HG02970 (cell line): ENCODE measurements at regions not wholly inside any gene's neighbourhood (a gene's known extent, or its start where the extent isn't known, plus 50 kb on each side); places are given as distances from the start of the nearest gene placed in this dataset.

Experiments
- ATAC-seq: cut with Tn5 transposase; IDR thresholded peaks from one replicate; pipeline ENCODE4 v1.9.1; 2021; ENCODE audit warnings: mild to moderate bottlenecking, moderate library complexity, moderate number of reproducible peaks; ENCODE audit not compliant: unreplicated experiment, low FRiP score

DNA sequence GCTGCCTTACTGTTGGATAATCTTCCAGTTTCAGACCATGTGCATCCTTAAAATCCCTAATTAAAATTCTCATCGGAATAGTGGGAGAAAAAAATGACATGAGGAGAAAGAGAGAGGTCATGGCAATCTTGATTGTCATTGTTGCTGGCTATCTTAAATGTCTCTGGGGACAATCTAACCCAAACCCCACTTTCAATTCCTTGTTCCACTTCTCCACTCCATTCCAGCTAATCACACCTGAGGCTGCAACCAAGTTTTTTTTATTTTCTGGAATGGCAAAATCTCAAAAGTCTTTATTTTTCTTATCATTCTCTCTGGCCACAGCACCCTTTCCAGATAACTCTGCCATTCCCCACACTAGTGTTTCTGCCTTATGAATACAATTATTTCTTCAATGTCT, 171.9 kb upstream of the RASA1 start:
- no peak for ATAC-seq

- no peak for ATAC-seq
These were observed 170.0 kb upstream of the RASA1 start for GRCh38 chr5:87097664-87098063.

GRCh38 chr5:87099291-87099839, 168.3 kb upstream of the RASA1 start:
- no peak for ATAC-seq

DNA sequence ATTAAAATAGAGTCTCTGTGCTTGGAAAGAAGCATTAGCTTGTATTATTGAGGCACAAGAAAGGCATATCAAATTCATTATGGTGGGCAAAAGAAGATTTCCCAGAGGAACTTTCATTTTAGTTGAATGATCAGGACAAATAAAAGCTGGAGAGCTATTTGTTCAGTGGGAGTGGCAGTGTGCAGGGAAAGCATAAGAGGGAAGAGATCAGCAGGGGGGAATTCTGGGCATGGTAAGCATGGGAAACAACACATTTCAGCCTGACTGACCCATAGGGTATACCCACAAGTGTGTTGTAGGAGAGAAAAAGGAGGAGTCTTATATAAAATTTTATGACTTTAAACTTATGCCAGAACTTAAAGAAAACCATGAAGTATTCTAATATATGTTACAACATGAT, 167.7 kb upstream of the RASA1 start:
- no peak for ATAC-seq

GRCh38 chr5:87101321-87101720, 166.4 kb upstream of the RASA1 start:
- no peak for ATAC-seq

- no peak for ATAC-seq
These were observed 164.8 kb upstream of the RASA1 start for GRCh38 chr5:87102841-87103240.

GRCh38 chr5:87103616-87104287, 163.9 kb upstream of the RASA1 start:
- ATAC-seq, result peak; percentile 85

- no peak for ATAC-seq
These were observed 162.1 kb upstream of the RASA1 start for GRCh38 chr5:87105577-87105976.

- ATAC-seq, result no peak
These were observed 157.9 kb upstream of the RASA1 start for GRCh38 chr5:87109746-87110145.

DNA sequence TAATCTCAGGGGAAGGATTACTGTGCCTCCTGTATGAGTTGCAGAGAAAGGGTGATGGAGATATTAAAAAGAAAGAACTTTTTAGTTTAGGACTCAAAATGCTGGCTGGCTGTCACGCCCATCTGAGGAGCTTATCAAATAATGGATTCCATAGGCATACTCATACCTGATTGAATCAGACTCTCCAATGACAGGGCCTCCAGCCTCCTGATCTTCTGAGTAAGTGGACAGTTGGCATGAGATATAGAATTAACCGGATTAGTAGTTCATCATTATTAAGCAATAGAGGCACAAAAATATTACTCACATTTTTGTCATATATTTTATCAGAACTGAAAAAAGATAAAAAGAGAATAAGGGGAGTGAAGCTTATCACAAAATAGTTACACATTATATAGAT, 157.0 kb upstream of the RASA1 start:
- ATAC-seq, result no peak

- no peak for ATAC-seq
These were observed 153.8 kb upstream of the RASA1 start for GRCh38 chr5:87113861-87114260.

DNA sequence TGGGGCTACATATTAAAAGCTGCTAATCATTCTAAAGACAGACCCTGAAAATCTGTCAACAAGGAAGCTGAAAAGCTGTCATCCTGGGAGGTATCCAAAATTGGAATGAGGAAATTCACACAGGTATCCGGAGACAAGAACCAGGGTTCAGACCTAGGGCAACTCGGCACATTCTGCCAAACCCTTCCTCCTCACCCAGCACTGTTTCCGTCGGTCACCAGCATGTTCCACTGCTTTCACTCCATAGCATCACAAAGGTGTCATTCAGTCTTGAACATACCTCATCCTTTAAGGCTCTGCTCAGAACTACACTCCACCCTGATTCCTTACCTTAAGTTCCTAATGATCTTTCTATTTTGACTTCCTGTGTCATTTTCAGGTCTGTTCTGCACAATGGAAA, 153.1 kb upstream of the RASA1 start:
- ATAC-seq, result no peak

GRCh38 chr5:87115839-87116364, 151.8 kb upstream of the RASA1 start:
- no peak for ATAC-seq

DNA sequence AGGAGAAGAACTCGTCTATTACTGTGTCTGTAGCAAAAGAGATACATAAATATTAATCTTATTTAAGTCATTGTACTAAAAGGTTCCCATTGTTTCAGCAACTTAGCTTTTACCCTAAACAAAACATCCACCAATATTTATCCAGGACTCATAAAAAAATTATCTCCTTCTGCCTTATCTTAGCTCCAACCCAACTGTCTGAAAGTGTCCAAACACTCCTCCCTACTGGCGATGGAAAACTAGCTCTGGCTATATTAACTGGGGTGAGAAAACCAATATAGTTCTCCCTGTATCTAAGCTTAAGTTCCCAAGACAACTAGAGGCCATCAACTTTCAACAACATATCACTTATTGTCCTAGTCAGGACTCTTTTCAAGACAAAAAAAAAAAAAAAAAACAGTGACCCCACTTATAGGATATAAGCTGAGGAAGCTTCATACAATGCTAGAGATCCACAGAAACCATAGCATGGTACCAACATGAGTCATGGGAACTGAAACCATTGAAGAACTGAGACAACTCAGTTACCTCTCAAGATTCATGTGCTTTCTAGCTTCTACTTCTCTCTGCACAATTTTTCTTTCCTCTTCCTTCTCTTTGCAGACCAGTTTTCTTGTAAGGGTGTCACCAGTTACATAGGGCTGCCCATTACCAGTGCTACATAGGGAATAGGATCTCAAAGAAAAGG, 150.7 kb upstream of the RASA1 start:
- peak; percentile 83 for ATAC-seq

- ATAC-seq, result no peak
These were observed 148.1 kb upstream of the RASA1 start for GRCh38 chr5:87119588-87119987.

DNA sequence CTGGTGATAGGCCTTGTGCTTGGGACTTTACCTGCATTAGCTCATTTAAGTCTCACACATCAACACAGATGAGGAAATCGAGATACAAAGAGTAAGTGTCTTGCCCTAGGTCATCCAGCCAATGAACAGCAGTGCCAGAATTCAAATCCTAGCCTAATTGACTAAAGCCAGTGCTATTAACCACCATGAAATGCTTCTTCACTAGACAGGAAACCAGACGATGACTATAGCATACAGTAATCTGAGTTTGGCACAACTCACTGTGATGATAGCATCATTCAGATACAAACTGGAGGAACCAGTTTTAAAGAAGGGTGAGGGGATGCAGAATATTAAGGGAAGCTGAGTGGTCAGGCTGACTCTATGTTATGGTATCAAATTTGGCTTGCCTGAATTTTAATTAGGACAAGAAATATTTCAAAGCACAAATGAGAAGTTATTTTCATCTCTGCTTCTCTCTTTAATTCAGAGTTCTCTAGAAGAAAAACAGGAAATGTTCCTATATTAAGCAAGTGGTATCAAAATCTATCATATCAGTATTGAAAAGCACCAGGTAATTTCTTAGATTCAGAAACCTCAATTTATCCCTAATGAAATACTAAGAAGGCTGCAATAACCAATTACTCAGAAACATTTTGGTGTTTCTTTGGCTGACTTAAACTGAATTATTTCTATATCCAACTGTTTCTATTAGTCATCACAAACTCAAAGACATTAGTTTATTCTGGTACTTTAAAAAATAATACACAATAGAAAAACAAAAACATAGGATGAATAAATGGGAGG, 147.0 kb upstream of the RASA1 start:
- no peak for ATAC-seq

DNA sequence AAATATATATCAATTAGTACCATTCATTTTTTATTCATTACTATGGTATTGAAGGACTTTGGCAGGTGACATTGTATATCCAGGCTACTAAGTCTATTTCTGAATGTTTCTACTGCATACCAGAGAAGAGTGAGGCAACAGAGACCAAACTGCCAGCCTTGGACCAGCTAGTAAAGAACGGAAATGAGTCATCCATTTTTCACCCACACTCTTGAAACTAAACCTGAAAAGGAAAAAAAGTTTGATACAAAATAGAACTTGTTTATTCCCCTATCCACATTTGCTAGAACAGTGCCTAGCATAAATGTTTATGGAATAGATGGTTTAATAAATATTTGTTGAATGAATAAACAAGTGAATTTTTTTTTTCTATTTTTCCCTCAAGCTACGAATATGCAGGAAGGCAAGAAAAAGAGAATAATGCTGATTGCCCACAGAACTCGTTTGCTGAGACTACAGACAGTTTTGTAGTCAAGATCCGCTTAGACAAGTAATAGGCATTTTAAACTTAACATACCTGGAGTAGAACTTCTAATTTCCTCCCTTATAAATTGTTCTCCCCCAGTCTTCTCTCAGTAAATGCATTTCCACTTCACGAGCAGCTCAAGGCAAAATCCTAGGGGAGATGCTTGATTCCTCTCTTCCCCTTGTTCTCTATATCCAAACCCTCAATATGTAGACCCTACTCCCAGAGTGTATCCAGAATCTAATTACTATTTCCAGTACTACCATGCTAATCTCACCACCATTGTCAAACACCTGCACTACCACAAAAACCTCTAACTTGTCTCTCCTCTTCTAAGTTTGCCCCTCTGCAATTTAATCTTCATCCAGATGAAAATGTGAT, 146.2 kb upstream of the RASA1 start:
- peak; percentile 63 for ATAC-seq

- no peak for ATAC-seq
These were observed 145.3 kb upstream of the RASA1 start for GRCh38 chr5:87122151-87122977.

GRCh38 chr5:87125766-87126165, 141.9 kb upstream of the RASA1 start:
- no peak for ATAC-seq
